ENCODE measurements at regions not wholly inside any gene's neighbourhood (a gene's known extent, or its start where the extent isn't known, plus 50 kb on each side); places are given as distances from the start of the nearest gene placed in this dataset.
A peak's percentile ranks its signal among the peaks of the same experiment; 100 is the strongest.

GRCh38 chr5:61623401-61624069 is 291.5 kb downstream of the ZSWIM6 start:
- no peak for DNase-seq

- no peak for DNase-seq
Observed at GRCh38 chr5:61624553-61625136, 292.6 kb downstream of the ZSWIM6 start.

DNA sequence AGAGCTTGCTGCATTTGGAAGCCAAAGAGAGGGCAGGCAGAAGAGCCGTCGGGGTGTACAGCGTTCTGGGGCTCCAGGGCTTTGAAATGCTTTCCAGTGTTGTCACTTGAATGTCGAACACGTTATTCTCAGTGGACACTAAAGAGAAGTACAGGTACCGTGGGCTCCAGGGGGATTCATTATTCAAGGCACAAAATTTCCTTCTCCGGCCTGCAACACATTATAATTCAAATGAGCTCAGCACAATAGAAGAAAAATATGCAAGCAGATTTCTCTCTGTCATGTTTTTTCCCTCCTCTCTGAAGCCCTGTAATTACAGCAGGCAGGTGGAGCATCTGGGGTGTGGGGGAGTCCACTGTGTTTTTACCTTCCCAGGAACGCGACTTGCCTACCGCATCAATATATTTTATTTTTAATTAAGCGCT is 293.1 kb downstream of the ZSWIM6 start:
- DNase-seq, result no peak

GRCh38 chr5:61625681-61626621 is 293.9 kb downstream of the ZSWIM6 start:
- DNase-seq, result peak; percentile 7 to 32

DNA sequence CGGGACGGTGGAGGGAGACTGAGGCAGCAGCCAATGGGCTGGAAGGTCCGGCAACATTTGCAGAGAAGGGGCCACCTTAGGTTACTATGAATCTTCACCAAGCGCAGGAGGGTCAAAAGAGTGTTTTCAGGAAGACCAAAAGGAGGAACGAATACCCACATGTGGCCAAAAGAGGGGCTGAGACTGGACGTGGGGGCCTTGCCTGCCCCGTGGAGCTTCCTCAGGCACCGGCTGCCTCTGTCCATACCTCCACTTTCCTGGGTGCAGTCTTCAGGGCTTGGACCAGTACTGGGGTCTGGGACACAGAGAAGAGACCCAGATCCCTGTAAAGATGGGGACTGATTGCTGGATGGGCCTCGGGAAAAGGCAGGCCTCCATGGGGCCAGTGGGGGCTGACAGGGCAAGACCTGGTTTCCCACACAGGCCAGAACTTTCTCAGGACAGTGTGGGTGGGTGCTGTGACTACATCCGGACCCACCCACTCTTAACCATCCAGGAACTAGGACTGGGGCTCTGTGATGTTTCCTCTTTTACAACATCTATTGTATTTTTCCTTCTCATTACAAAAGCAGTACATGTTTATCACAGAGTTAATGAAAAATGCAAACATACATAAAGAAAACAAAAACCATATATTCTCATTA is 294.7 kb downstream of the ZSWIM6 start:
- no peak for DNase-seq

DNA sequence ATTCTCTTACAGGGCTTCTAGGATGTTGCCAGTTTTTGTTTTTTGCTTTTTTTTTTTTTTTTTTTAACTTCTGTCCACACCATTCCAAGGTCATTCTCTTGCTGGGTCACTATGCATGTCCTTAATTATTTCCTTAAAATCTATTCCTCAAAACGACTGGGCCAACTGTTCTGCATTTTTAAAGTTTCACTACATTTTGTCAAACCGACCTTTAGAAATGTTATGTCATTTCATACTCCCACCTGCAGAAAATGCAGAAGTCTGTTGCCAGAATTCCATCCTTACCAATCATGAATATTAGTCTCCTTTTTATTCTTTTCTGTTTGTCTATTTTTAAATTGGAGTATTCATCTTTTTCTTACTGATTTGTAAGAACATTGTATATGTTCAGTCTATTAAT is 295.5 kb downstream of the ZSWIM6 start:
- no peak for DNase-seq

- DNase-seq, result no peak
Observed at GRCh38 chr5:61630908-61631307, 298.9 kb downstream of the ZSWIM6 start.

- no peak for DNase-seq
Observed at GRCh38 chr5:61631438-61631941, 299.4 kb downstream of the ZSWIM6 start.

DNA sequence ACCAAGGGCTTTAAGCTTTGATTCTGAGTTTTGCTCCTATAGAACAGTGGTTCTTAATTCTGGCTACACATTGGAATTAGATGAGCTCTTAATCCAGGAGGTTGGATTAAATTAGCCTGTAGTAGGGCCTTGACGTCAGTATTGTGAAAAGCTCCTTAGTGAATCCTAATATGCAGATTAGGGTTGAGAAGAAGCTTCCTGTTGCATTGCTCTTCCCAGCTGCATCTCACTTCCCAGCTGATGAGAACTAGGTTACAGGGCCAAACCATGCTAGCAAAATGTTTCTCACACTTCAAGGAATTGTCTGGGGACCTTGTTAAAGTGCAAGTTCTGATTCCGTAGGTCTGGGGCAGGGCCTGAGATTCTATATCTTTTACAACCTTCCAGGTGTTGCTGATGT is 300.0 kb downstream of the ZSWIM6 start:
- DNase-seq, result no peak

DNA sequence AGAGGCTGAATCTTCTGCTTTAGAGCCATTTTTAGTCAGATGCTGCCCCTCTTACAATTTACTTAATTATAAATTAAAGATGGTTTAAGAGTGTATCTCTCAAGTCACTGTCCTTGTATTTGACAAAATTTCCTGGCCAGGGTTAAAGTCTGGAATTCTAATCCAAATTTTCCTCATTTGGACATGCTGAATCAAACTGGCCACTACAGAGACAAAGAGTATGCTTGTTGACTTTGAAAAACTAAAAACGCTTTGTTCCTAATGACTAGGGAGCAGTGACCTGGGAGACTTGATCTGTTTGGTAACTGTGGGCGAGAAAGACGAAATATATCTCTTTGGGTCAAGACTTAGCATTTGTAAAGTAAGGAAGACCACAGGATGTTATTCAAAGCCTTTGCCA is 303.2 kb downstream of the ZSWIM6 start:
- no peak for DNase-seq

GRCh38 chr5:61637566-61637965 is 305.5 kb downstream of the ZSWIM6 start:
- DNase-seq, result no peak

GRCh38 chr5:61638476-61638875 is 306.4 kb downstream of the ZSWIM6 start:
- no peak for DNase-seq

GRCh38 chr5:61640179-61641021 is 308.3 kb downstream of the ZSWIM6 start:
- DNase-seq, result no peak

DNA sequence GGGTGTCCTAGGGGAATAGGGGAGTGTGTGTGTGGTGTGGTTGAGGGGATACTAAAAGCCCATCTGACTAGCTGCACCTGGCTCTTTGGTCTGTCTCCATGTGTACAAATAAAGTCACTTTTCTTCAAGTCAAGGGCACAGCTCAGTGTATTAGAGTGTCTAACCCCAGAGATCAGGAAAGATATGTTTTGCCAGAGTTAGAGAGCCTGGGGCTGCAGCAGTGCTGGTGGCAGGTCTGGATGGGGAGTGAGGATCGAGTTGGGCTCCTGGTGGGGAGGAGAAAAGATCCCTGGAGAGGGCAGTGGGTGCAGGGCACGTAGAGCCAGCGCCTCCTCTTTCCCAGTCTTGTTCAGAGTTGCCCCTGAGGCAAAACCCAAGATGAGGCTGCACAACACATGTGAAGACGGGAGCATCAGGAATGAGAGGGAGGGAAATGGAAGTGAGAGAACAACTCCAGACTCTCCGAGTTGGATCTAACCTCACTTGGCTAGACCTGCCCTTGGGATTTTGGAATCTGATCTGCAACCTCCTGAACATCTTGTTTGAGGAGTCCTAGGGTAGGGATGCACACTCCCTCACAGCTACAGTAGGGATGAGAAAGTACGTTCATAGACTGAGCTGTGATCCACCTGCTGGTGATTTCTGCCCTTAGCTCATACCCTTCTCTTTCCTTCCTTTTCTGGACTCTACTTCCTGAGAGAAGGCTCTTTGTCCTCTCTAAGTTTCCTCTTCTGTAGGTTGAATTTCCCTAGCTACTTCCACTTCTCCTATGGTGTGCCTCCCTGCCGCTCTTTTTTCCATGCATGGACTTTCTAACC is 309.9 kb downstream of the ZSWIM6 start:
- DNase-seq, result no peak

DNA sequence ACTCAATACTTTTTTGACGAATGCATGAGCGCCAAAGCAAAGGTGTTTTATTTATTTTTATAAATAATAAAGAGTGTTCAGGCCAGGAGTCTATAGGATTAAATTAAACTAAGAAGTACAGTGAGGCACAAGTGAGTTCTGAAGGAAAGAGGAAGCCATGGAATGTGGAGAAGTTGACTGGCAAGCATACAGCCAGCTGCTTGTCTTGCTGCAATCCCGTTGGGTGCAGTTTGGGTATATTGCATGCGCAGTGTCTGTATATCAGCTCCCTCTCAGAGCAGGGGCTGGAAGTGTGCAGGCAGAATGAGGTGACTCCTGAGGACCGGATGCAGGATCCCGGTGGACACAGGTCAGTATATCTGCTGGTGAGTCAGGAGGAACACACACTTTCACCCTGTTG is 315.6 kb downstream of the ZSWIM6 start:
- DNase-seq, result no peak

GRCh38 chr5:61649231-61649630 is 317.2 kb downstream of the ZSWIM6 start:
- no peak for DNase-seq

DNA sequence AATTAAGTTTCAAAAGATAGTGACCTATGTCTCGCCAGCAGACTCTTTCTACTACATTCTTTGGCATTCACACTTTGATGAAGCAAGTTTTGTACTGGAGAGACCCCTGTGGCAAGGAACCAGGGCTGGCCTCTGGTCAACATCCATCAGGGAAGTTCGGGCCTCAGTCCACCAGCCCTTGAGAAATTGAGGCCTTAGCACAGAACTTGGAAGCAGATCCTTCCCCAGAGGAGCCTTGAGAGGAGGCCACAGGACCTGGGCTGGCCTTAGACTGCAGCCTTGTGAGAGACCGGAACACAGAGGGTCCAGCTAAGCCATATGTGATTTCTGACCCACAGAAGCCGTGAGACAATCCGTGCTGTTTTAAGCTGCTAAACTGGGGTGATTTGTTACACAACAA is 317.9 kb downstream of the ZSWIM6 start:
- DNase-seq, result no peak

GRCh38 chr5:61650661-61651060 is 318.6 kb downstream of the ZSWIM6 start:
- DNase-seq, result no peak

DNA sequence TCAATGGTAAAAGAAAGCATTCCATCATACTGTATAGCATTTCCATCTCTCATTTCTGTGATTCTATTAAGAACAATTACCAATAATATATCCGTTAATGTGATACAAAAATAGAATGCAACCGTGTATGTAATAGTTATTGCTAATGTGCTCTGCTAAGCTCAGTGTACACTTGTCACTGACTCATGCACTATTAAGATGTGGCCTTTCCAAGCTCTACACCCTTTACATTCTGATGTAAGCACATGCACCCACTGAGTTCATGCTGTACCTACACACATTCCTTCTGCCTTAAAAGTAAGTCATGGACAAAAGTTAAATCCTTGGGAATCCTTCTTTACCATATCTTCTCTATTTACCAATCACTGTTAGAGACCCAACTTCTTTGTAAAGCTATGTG is 319.1 kb downstream of the ZSWIM6 start:
- no peak for DNase-seq

DNA sequence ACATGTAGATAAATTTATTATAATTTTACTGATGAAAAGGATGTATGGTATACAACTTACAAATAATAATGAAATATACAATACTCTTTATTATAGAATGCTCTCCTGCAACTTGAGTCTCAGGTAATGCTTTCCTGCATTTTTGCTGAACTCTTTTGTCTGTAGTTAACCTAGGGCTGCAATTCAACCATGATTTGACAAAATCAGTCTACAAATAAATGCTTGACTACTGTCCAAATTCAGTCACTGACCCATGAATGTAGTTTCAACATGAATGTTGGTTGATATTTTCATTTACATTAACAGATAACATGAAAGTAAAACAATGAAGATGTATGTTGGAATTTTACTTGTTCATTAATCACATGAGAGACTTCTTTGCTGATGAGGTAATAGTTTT is 320.9 kb downstream of the ZSWIM6 start:
- DNase-seq, result no peak

Measured in NCI-H1930 (cell line).